H9 (cell line): ENCODE measurements at regions not wholly inside any gene's neighbourhood (a gene's known extent, or its start where the extent isn't known, plus 50 kb on each side); places are given as distances from the start of the nearest gene placed in this dataset.

Experiments used
- DNase-seq: peaks from one replicate; pipeline ENCODE4 v3.0.0-alpha.2; 2017
- H2AFZ ChIP-seq: one replicate; pipeline ENCODE4 v1.6.1; 2013; ENCODE audit warnings: mild to moderate bottlenecking, low read length, control low read depth, moderate library complexity
- H2AK5ac ChIP-seq: 2 replicates; pipeline ENCODE4 v1.6.1; 2013; ENCODE audit warnings: low read length, control low read depth, mixed read lengths; ENCODE audit not compliant: insufficient read length
- H2BK120ac ChIP-seq: one replicate; pipeline ENCODE4 v1.6.1; 2013; ENCODE audit warnings: low read depth, mild to moderate bottlenecking, low read length, control low read depth, inconsistent platforms; ENCODE audit not compliant: poor library complexity, severe bottlenecking
- H2BK12ac ChIP-seq: 2 replicates; pipeline ENCODE4 v1.6.1; 2013; ENCODE audit warnings: low read length, control low read depth, mixed read lengths, low read depth; ENCODE audit not compliant: insufficient read length
- H2BK15ac ChIP-seq: 2 replicates; pipeline ENCODE4 v1.6.1; 2013; ENCODE audit warnings: low read depth, low read length, control low read depth
- H2BK20ac ChIP-seq: one replicate; pipeline ENCODE4 v1.6.1; 2013; ENCODE audit warnings: low read depth, mild to moderate bottlenecking, low read length, control low read depth, inconsistent platforms; ENCODE audit not compliant: poor library complexity, severe bottlenecking
- H2BK5ac ChIP-seq: 2 replicates; pipeline ENCODE4 v1.6.1; 2013; ENCODE audit warnings: low read length, control low read depth, mixed read lengths; ENCODE audit not compliant: insufficient read length
- H3K14ac ChIP-seq: 2 replicates; pipeline ENCODE4 v1.6.1; 2013; ENCODE audit warnings: low read length, control low read depth; ENCODE audit not compliant: insufficient read depth
- H3K18ac ChIP-seq: 2 replicates; pipeline ENCODE4 v1.6.1; 2013; ENCODE audit warnings: low read depth, mild to moderate bottlenecking, mixed read lengths, low read length, control low read depth; ENCODE audit not compliant: insufficient read length
- H3K23ac ChIP-seq: 2 replicates; pipeline ENCODE4 v1.6.1; 2013; ENCODE audit warnings: low read length, control low read depth, mixed read lengths, low read depth; ENCODE audit not compliant: insufficient read length
- H3K23me2 ChIP-seq: 2 replicates; pipeline ENCODE4 v1.6.1; 2013; ENCODE audit warnings: low read depth, mild to moderate bottlenecking, mixed read lengths, low read length, control low read depth; ENCODE audit not compliant: insufficient read length, poor library complexity, severe bottlenecking
- H3K27ac ChIP-seq: 2 replicates; pipeline ENCODE4 v1.5.1; 2013; ENCODE audit warnings: low read length, control low read depth, mixed read lengths, low read depth; ENCODE audit not compliant: insufficient read length
- H3K27me3 ChIP-seq: 2 replicates; pipeline ENCODE4 v1.6.1; 2013; ENCODE audit warnings: low read length, control low read depth, inconsistent platforms; ENCODE audit not compliant: insufficient read depth
- H3K4ac ChIP-seq: 2 replicates; pipeline ENCODE4 v1.6.1; 2013; ENCODE audit warnings: low read depth, mild to moderate bottlenecking, control low read depth, inconsistent platforms, low read length, moderate library complexity
- H3K4me1 ChIP-seq: 2 replicates; pipeline ENCODE4 v1.6.1; 2013; ENCODE audit warnings: low read length, control low read depth, inconsistent platforms; ENCODE audit not compliant: insufficient read depth
- H3K4me2 ChIP-seq: 2 replicates; pipeline ENCODE4 v1.6.1; 2013; ENCODE audit warnings: low read length, control low read depth, mixed read lengths; ENCODE audit not compliant: insufficient read length, insufficient read depth
- H3K56ac ChIP-seq: 2 replicates; pipeline ENCODE4 v1.6.1; 2013; ENCODE audit warnings: low read depth, mild to moderate bottlenecking, mixed read lengths, low read length, control low read depth; ENCODE audit not compliant: insufficient read length
- H3K79me1 ChIP-seq: 2 replicates; pipeline ENCODE4 v1.6.1; 2013; ENCODE audit warnings: low read depth, mild to moderate bottlenecking, moderate library complexity, low read length, control low read depth, inconsistent platforms; ENCODE audit not compliant: insufficient read depth, poor library complexity, severe bottlenecking
- H3K79me2 ChIP-seq: 2 replicates; pipeline ENCODE4 v1.6.1; 2013; ENCODE audit warnings: low read length, control low read depth, inconsistent platforms; ENCODE audit not compliant: insufficient read depth
- H3K9ac ChIP-seq: 2 replicates; pipeline ENCODE4 v1.6.1; 2013; ENCODE audit warnings: low read length, control low read depth, mixed read lengths; ENCODE audit not compliant: insufficient read length; ENCODE audit errors: extremely low read depth
- H3K9me3 ChIP-seq: one replicate; pipeline ENCODE4 v1.6.1; 2013; ENCODE audit warnings: low read depth, low read length, inconsistent platforms; ENCODE audit not compliant: control insufficient read depth
- H3T11ph ChIP-seq: one replicate; pipeline ENCODE4 v1.6.1; 2013; ENCODE audit warnings: mild to moderate bottlenecking, low read length, control low read depth, inconsistent platforms
- H4K20me1 ChIP-seq: one replicate; pipeline ENCODE4 v1.6.1; 2013; ENCODE audit not compliant: control insufficient read depth, insufficient read length, insufficient read depth
- H4K5ac ChIP-seq: 2 replicates; pipeline ENCODE4 v1.6.1; 2013; ENCODE audit warnings: low read depth, mild to moderate bottlenecking, mixed read lengths, low read length, control low read depth; ENCODE audit not compliant: insufficient read length
- H4K8ac ChIP-seq: replicated peaks from 2 replicates; pipeline ENCODE4 v1.6.1; 2013; ENCODE audit warnings: low read length, control low read depth, mixed read lengths, low read depth; ENCODE audit not compliant: insufficient read length
- H4K91ac ChIP-seq: 2 replicates; pipeline ENCODE4 v1.6.1; 2013; ENCODE audit warnings: low read depth, mild to moderate bottlenecking, moderate library complexity, mixed read lengths, low read length, control low read depth; ENCODE audit not compliant: insufficient read length
- H3K27ac Mint-ChIP-seq, 3 experiments: 2 replicates in 2 of 3; 3 replicates in 1 of 3; pipeline ENCODE4 v1.8.0; 2020 to 2021; ENCODE audit warnings: mixed read lengths in 3 of 3, mild to moderate bottlenecking in 1 of 3, moderate library complexity in 1 of 3
- H3K27me3 Mint-ChIP-seq: 2 replicates; pipeline ENCODE4 v1.8.0; 2021; ENCODE audit warnings: low read depth, mild to moderate bottlenecking, moderate library complexity, mixed read lengths
- H3K36me3 Mint-ChIP-seq, 3 experiments: 2 replicates in 2 of 3; 3 replicates in 1 of 3; pipeline ENCODE4 v1.8.0; 2020 to 2021; ENCODE audit warnings: low read depth in 3 of 3, mixed read lengths in 3 of 3; ENCODE audit not compliant: insufficient read depth in 1 of 3
- H3K4me1 Mint-ChIP-seq, 2 experiments: 2 replicates each; pipeline ENCODE4 v1.8.0; 2020; ENCODE audit warnings: mixed read lengths in 2 of 2
- H3K4me3 Mint-ChIP-seq, 2 experiments: 2 replicates in 1 of 2; 3 replicates in 1 of 2; pipeline ENCODE4 v1.8.0; 2020 to 2021; ENCODE audit warnings: mild to moderate bottlenecking in 2 of 2, mixed read lengths in 2 of 2, moderate library complexity in 1 of 2
- H3K9me3 Mint-ChIP-seq, 2 experiments: 2 replicates in 1 of 2; 3 replicates in 1 of 2; pipeline ENCODE4 v1.8.0; 2020; ENCODE audit warnings: mild to moderate bottlenecking in 2 of 2, mixed read lengths in 2 of 2, moderate library complexity in 1 of 2
- CTCF ChIP-seq: fragments of 200-600 bp; sonication (generic); conservative IDR thresholded peaks from 3 replicates; pipeline ENCODE4 v1.8.0; 2021; ENCODE audit warnings: antibody characterized with exemption, mild to moderate bottlenecking
- WGBS: extraction: QIAGEN DNeasy Blood & Tissue Kit; methylation state at CpG from one replicate; pipeline ENCODE4 v1.1.7; 2013; ENCODE audit warnings: missing lambda C conversion rate, low lambda C conversion rate, mixed read lengths; ENCODE audit not compliant: insufficient read length; ENCODE audit errors: extremely low coverage; 5-methylcytosine and 5-hydroxymethylcytosine counted together

GRCh38 chr13:103246581-103247200, 180.5 kb upstream of the SLC10A2 start:
- no peaks in the 10 kb centered on the region for H3K27me3 Mint-ChIP-seq
- H2AFZ ChIP-seq: no peak overlapping the region
- H3K79me1 ChIP-seq: no peaks in the 10 kb centered on the region

More at GRCh38 chr13:103246581-103247200, 180.5 kb upstream of the SLC10A2 start:
- no CpG with 5 or more reads among the region's 8 CpGs for WGBS
- no peak for DNase-seq
- no peak overlapping the region for H4K5ac ChIP-seq
- H3K27ac ChIP-seq: no peak overlapping the region
- no peak overlapping the region for H3K9ac ChIP-seq
- no peak overlapping the region for H4K8ac ChIP-seq
- no peak overlapping the region for H2BK12ac ChIP-seq
- no peak overlapping the region for H3T11ph ChIP-seq
- no peaks in the 10 kb centered on the region for H3K79me2 ChIP-seq
- no peaks in the 10 kb centered on the region for H4K20me1 ChIP-seq
- Mint-ChIP-seq H3K9me3 (peaks cover 0 to 3% of the 10 kb centered on the region in 2 experiments; a peak in 1 of 5 replicates), H3K4me3 (no peak overlapping the region), H3K27ac (no peak overlapping the region; a peak in 1 of 7 replicates), H3K36me3 (no peaks in the 10 kb centered on the region; a peak in 1 of 7 replicates), H3K4me1 (no peaks in the 10 kb centered on the region)
- no peak overlapping the region for H2BK5ac ChIP-seq
- H3K4me2 ChIP-seq: no peak overlapping the region
- H2BK120ac ChIP-seq: no peak overlapping the region
- no peak overlapping the region for H2BK15ac ChIP-seq
- H3K23me2 ChIP-seq: no peaks in the 10 kb centered on the region
- H4K91ac ChIP-seq: no peak overlapping the region
- H3K56ac ChIP-seq: no peak overlapping the region
- no peak overlapping the region for H2AK5ac ChIP-seq
- no peak for TF ChIP-seq CTCF
- H3K18ac ChIP-seq: no peak overlapping the region
- no peaks in the 10 kb centered on the region for H3K4me1 ChIP-seq
- no peak overlapping the region for H3K23ac ChIP-seq
- no peak overlapping the region for H2BK20ac ChIP-seq
- no peaks in the 10 kb centered on the region for H3K9me3 ChIP-seq
- H3K4ac ChIP-seq: no peak overlapping the region
- H3K14ac ChIP-seq: no peak overlapping the region
- no peaks in the 10 kb centered on the region for H3K27me3 ChIP-seq
